HG02759 (cell line): ENCODE measurements at regions not wholly inside any gene's neighbourhood (a gene's known extent, or its start where the extent isn't known, plus 50 kb on each side); places are given as distances from the start of the nearest gene placed in this dataset.

ENCODE experiments used
- ATAC-seq: cut with Tn5 transposase; IDR thresholded peaks from one replicate; pipeline ENCODE4 v1.9.1; 2021; ENCODE audit warnings: mild to moderate bottlenecking, moderate library complexity; ENCODE audit not compliant: unreplicated experiment

- ATAC-seq = no peak
Measured at GRCh38 chr2:120913972-120914838, 178.5 kb downstream of the GLI2 start.

GRCh38 chr2:120914839-120915521, 179.3 kb downstream of the GLI2 start:
- ATAC-seq = no peak

- no peak for ATAC-seq
Measured at GRCh38 chr2:120915670-120916069, 180.0 kb downstream of the GLI2 start.

GRCh38 chr2:120916446-120916845, 180.8 kb downstream of the GLI2 start:
- ATAC-seq = no peak

- no peak for ATAC-seq
Measured at GRCh38 chr2:120917886-120918285, 182.2 kb downstream of the GLI2 start.

GRCh38 chr2:120919216-120919615, 183.5 kb downstream of the GLI2 start:
- ATAC-seq = no peak

- ATAC-seq = no peak
Measured at GRCh38 chr2:120919771-120920453, 184.2 kb downstream of the GLI2 start.

- ATAC-seq = no peak
Measured at GRCh38 chr2:120920454-120921148, 184.9 kb downstream of the GLI2 start.

GRCh38 chr2:120921457-120921856, 185.8 kb downstream of the GLI2 start:
- no peak for ATAC-seq

- no peak for ATAC-seq
Measured at GRCh38 chr2:120922571-120923332, 187.1 kb downstream of the GLI2 start.

GRCh38 chr2:120923426-120923825, 187.8 kb downstream of the GLI2 start:
- ATAC-seq = no peak

GRCh38 chr2:120924924-120925323, 189.3 kb downstream of the GLI2 start:
- ATAC-seq = no peak

- ATAC-seq = no peak
Measured at GRCh38 chr2:120926463-120927264, 191.0 kb downstream of the GLI2 start.

GRCh38 chr2:120927265-120927628, 191.6 kb downstream of the GLI2 start:
- no peak for ATAC-seq

- no peak for ATAC-seq
Measured at GRCh38 chr2:120929829-120930228, 194.2 kb downstream of the GLI2 start.

- no peak for ATAC-seq
Measured at GRCh38 chr2:120930236-120930635, 194.6 kb downstream of the GLI2 start.

- ATAC-seq = no peak
Measured at GRCh38 chr2:120930864-120931263, 195.2 kb downstream of the GLI2 start.

- ATAC-seq = no peak
Measured at GRCh38 chr2:120932472-120932871, 196.8 kb downstream of the GLI2 start.

- no peak for ATAC-seq
Measured at GRCh38 chr2:120932881-120933280, 197.2 kb downstream of the GLI2 start.
